Caco-2 (cell line): ENCODE measurements at regions not wholly inside any gene's neighbourhood (a gene's known extent, or its start where the extent isn't known, plus 50 kb on each side); places are given as distances from the start of the nearest gene placed in this dataset.
"Not testable (repeated sequence)": the region's sequence is repeated elsewhere in the genome, so short reads cannot be mapped to it uniquely, and the experiment has no call there.

Source experiments
- BruUV-seq: library from RNA; stranded (reverse); fragments of 400-500 nt; replicated peaks from 2 replicates; lab custom pipeline; 2021; lab: Mats Ljungman, UMichigan
- CTCF ChIA-PET: fragments of 300-600 bp; sonication (Branson Sonifier 250); formaldehyde crosslinking; loops from one replicate; lab custom pipeline; 2022; ENCODE audit warnings: antibody characterized with exemption; lab: Charles Lee
- POLR2A ChIA-PET: fragments of 300-600 bp; sonication (Branson Sonifier 250); formaldehyde crosslinking; loops from one replicate; lab custom pipeline; 2022; ENCODE audit warnings: antibody characterized with exemption; lab: Charles Lee
- DNase-seq, 2 experiments: peaks; one replicate each; pipeline versions ENCODE4 v3.0.0 to v3.0.0-alpha.2; 2020 to 2022
- H3K27me3 ChIP-seq: replicated peaks from 2 replicates; pipeline ENCODE4 v1.6.0; 2011; ENCODE audit warnings: low read length; ENCODE audit not compliant: control insufficient read depth, insufficient read depth
- H3K36me3 ChIP-seq: 2 replicates; pipeline ENCODE4 v1.5.1; 2011; ENCODE audit warnings: low read length; ENCODE audit not compliant: control insufficient read depth, insufficient read depth
- H3K4me1 ChIP-seq: fragments of 250-450 bp; sonication (Bioruptor Pico); 2 replicates; pipeline ENCODE4 v1.5.1; 2020; ENCODE audit warnings: mild to moderate bottlenecking
- H3K4me3 ChIP-seq: 2 replicates; pipeline ENCODE4 v1.5.1; 2011; ENCODE audit warnings: low read depth, mild to moderate bottlenecking, control low read depth, low read length
- H3K9me3 ChIP-seq: fragments of 250-450 bp; sonication (Bioruptor Pico); 2 replicates; pipeline ENCODE4 v1.5.1; 2020; ENCODE audit warnings: mild to moderate bottlenecking, moderate library complexity
- H3K27ac Mint-ChIP-seq: one replicate; pipeline ENCODE4 v1.8.0; 2022; ENCODE audit warnings: mixed read lengths; ENCODE audit not compliant: unreplicated experiment
- H3K27me3 Mint-ChIP-seq: one replicate; pipeline ENCODE4 v1.8.0; 2022; ENCODE audit warnings: mixed read lengths; ENCODE audit not compliant: insufficient read depth, unreplicated experiment
- H3K36me3 Mint-ChIP-seq: one replicate; pipeline ENCODE4 v1.8.0; 2022; ENCODE audit warnings: mild to moderate bottlenecking, mixed read lengths; ENCODE audit not compliant: insufficient read depth, unreplicated experiment
- H3K4me1 Mint-ChIP-seq: one replicate; pipeline ENCODE4 v1.8.0; 2022; ENCODE audit warnings: low read depth, mixed read lengths; ENCODE audit not compliant: unreplicated experiment
- H3K4me3 Mint-ChIP-seq: one replicate; pipeline ENCODE4 v1.8.0; 2022; ENCODE audit warnings: mild to moderate bottlenecking, moderate library complexity, mixed read lengths; ENCODE audit not compliant: unreplicated experiment
- H3K9me3 Mint-ChIP-seq: one replicate; pipeline ENCODE4 v1.8.0; 2022; ENCODE audit warnings: mixed read lengths; ENCODE audit not compliant: unreplicated experiment
- CTCF ChIP-seq, 2 experiments: fragments of 200-600 bp in 1 of 2; IDR thresholded peaks; 1 replicate in 1 of 2; 2 replicates in 1 of 2; pipeline versions ENCODE4 v1.5.1 to v1.8.0; 2011 to 2022; ENCODE audit warnings: antibody characterized with exemption in 1 of 2, control low read depth in 1 of 2, inconsistent platforms in 1 of 2, low read depth in 1 of 2, low read length in 1 of 2, mild to moderate bottlenecking in 1 of 2, moderate library complexity in 1 of 2; ENCODE audit not compliant: insufficient read depth in 1 of 2, severe bottlenecking in 1 of 2, unreplicated experiment in 1 of 2
- intact Hi-C: fragments of 100-400 bp; cut with micrococcal nuclease; formaldehyde crosslinking; loops from one replicate; pipeline ENCODE4 v1.10.0; 2022; ENCODE audit not compliant: unreplicated experiment

DNA sequence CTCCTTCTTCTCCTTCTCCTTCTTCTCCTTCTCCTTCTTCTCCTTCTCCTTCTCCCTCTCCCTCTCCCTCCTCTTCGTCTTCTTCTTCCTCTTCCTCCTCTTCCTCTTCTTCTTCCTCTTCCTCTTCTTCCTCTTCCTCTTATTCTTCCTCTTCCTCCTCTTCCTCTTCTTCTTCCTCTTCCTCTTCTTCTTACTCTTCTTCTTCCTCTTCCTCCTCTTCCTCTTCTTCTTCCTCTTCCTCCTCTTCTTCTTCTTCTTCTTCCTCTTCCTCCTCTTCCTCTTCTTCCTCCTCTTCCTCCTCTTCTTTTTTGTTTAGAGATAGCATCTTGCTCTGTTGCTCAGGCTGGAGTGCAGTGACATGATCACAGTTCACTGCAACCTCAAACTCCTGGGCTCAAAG, 97.7 kb upstream of the MPHOSPH6 start:
- H3K9me3 ChIP-seq, BruUV-seq, H3K36me3 Mint-ChIP-seq, H3K4me1 ChIP-seq, H3K36me3 ChIP-seq, POLR2A ChIA-PET, CTCF ChIA-PET, H3K4me3 Mint-ChIP-seq, H3K27me3 ChIP-seq, H3K4me3 ChIP-seq, H3K4me1 Mint-ChIP-seq, DNase-seq, H3K27ac Mint-ChIP-seq: not testable (repeated sequence)
- H3K9me3 Mint-ChIP-seq: peaks cover 21% of the 10 kb centered on the region
- intact Hi-C loops: loop anchor here (10.0 kb wide), 1 partner anchor 947 kb away; no protein-coding TSS in a partner anchor
- H3K27me3 Mint-ChIP-seq: peaks cover 30% of the 10 kb centered on the region

DNA sequence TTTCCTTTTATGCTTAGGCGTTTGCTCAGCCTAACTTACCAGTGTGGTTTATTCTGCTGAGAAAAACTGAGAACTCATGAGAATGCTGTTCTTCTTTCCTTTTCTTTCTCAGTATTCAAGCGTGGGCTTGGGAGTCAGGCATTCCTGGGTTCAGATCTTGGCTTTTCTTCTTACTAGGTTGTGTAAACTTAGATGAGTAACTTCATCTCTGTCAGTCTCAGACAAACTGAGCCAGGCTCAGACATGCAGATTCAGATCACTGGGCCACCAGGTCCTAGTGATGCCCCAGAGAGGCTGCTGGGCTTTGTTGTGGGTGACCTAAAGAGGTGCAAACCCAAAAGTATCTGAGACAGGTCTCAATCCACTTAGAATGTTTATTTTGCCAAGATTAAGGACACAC, 95.8 kb upstream of the MPHOSPH6 start:
- Histone ChIP-seq H3K4me1 (0 out of 2 replicates have a peak, but pooled peaks cover 3% of the 10 kb centered on the region), H3K27me3 (no peaks in the 10 kb centered on the region), H3K4me3 (no peak overlapping the region), H3K9me3 (no peaks in the 10 kb centered on the region), H3K36me3 (no peaks in the 10 kb centered on the region)
- ChIA-PET POLR2A (no interaction called here), CTCF (no interaction called here)
- BruUV-seq: no TSS peak
- no peak overlapping the region for H3K4me3 Mint-ChIP-seq
- peaks cover 26% of the 10 kb centered on the region for H3K27me3 Mint-ChIP-seq
- H3K4me1 Mint-ChIP-seq: peaks cover 4% of the 10 kb centered on the region
- TF ChIP-seq CTCF (IDR thresholded peaks at IDR 0.05; ENCODE audit: insufficient read depth in 1 of 2, low read depth in 1 of 2, low read length in 1 of 2, severe bottlenecking in 1 of 2, unreplicated experiment in 1 of 2): no peak
- intact Hi-C loops: loop anchor here (10.0 kb wide), 1 partner anchor 949 kb away; no protein-coding TSS in a partner anchor
- peaks cover 21% of the 10 kb centered on the region for H3K9me3 Mint-ChIP-seq
- H3K36me3 Mint-ChIP-seq: no peaks in the 10 kb centered on the region
- H3K27ac Mint-ChIP-seq: no peak overlapping the region
- no peak for DNase-seq

- Mint-ChIP-seq H3K9me3 (peaks cover 12% of the 10 kb centered on the region), H3K27ac (no peak overlapping the region), H3K36me3 (no peaks in the 10 kb centered on the region), H3K4me3 (no peak overlapping the region), H3K4me1 (peaks cover 4% of the 10 kb centered on the region), H3K27me3 (peaks cover 23% of the 10 kb centered on the region)
- H3K4me3 ChIP-seq: no peak overlapping the region
- no peak for DNase-seq
- no peaks in the 10 kb centered on the region for H3K36me3 ChIP-seq
- no peaks in the 10 kb centered on the region for H3K9me3 ChIP-seq
- intact Hi-C loops: loop anchor here (10.0 kb wide), 1 partner anchor 950 kb away; no protein-coding TSS in a partner anchor
- no TSS peak for BruUV-seq
- CTCF ChIA-PET: interaction anchor here (0.6 to 4.3 kb wide), 7 partner anchors 9 to 263 kb away, joined by 3 to 74 read pairs (median 7); no protein-coding TSS in a partner anchor
- 0 out of 2 replicates have a peak, but pooled peaks cover 3% of the 10 kb centered on the region for H3K4me1 ChIP-seq
- no peak for TF ChIP-seq CTCF (IDR thresholded peaks at IDR 0.05; ENCODE audit: insufficient read depth in 1 of 2, low read depth in 1 of 2, low read length in 1 of 2, severe bottlenecking in 1 of 2, unreplicated experiment in 1 of 2)
- no peaks in the 10 kb centered on the region for H3K27me3 ChIP-seq
- POLR2A ChIA-PET: no interaction called here
Measured at GRCh38 chr16:82264756-82265155, 94.7 kb upstream of the MPHOSPH6 start.
